Naive thymus-derived CD8-positive, alpha-beta T cell (primary cell): ENCODE measurements at regions not wholly inside any gene's neighbourhood (a gene's known extent, or its start where the extent isn't known, plus 50 kb on each side); places are given as distances from the start of the nearest gene placed in this dataset.
"Not testable (repeated sequence)": the region's sequence is repeated elsewhere in the genome, so short reads cannot be mapped to it uniquely, and the experiment has no call there.

ENCODE experiments used
- ATAC-seq, 2 donors: fragments of 150-1000 bp; cut with Tn5 transposase in 1 of 2; sonication (Bioruptor Pico), chemical (Tn5 transposase) in 1 of 2; 1 replicate in 1 of 2; 2 replicates in 1 of 2; pipeline ENCODE4 v1.10.0; 2021; ENCODE audit warnings: mild to moderate bottlenecking in 2 of 2, moderate library complexity in 2 of 2
- POLR2A ChIA-PET: fragments of 350-600 bp; sonication (Branson Sonifier 250); formaldehyde crosslinking; loops from one replicate; lab custom pipeline; 2021; ENCODE audit warnings: antibody characterized with exemption; lab: Charles Lee
- DNase-seq, 10 donors: peaks; one replicate each; pipeline versions ENCODE4 v3.0.0 to v3.0.0-alpha.2; 2020 to 2022
- H3K27ac Mint-ChIP-seq, 10 donors: one replicate each; pipeline ENCODE4 v1.8.0; 2020 to 2022; ENCODE audit warnings: mild to moderate bottlenecking in 10 of 10, mixed read lengths in 10 of 10, moderate library complexity in 4 of 10, inconsistent platforms in 1 of 10
- H3K27me3 Mint-ChIP-seq, 5 donors: one replicate each; pipeline ENCODE4 v1.8.0; 2021 to 2022; ENCODE audit warnings: mixed read lengths in 5 of 5
- H3K36me3 Mint-ChIP-seq, 3 donors: one replicate each; pipeline ENCODE4 v1.8.0; 2020 to 2022; ENCODE audit warnings: mixed read lengths in 3 of 3, mild to moderate bottlenecking in 2 of 3, inconsistent platforms in 1 of 3
- H3K4me1 Mint-ChIP-seq, 4 donors: one replicate each; pipeline ENCODE4 v1.8.0; 2021 to 2022; ENCODE audit warnings: mixed read lengths in 4 of 4
- H3K4me3 Mint-ChIP-seq, 10 donors: one replicate each; pipeline ENCODE4 v1.8.0; 2020 to 2022; ENCODE audit warnings: mild to moderate bottlenecking in 10 of 10, mixed read lengths in 10 of 10, moderate library complexity in 6 of 10, inconsistent platforms in 1 of 10
- H3K9me3 Mint-ChIP-seq, 9 donors: one replicate each; pipeline ENCODE4 v1.8.0; 2020 to 2022; ENCODE audit warnings: mixed read lengths in 9 of 9, mild to moderate bottlenecking in 3 of 9, inconsistent platforms in 1 of 9, moderate library complexity in 1 of 9

DNA sequence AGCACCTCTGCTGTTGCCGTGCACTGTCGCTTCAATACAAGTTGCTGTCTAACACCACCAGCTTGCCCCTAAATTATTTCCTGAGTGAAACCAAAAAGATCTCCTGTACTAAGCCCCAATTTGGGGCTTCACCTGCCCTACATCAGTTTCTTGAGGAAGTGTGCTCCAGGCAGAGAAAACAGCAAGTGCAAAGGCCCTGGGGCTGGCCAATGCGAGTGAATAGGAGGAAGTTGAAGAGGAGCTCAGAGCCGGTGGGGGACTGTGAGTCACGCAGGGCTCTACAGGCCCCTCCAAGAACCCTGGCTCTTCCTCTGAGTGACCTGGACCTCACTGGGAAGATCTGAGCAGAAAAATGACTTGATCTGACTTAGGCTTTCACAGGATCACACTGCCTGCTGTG, 117.2 kb downstream of the IPO8 start:
- POLR2A ChIA-PET: no interaction called here
- no peaks in the 10 kb centered on the region for H3K4me1 Mint-ChIP-seq
- no peak overlapping the region for H3K27ac Mint-ChIP-seq

DNA sequence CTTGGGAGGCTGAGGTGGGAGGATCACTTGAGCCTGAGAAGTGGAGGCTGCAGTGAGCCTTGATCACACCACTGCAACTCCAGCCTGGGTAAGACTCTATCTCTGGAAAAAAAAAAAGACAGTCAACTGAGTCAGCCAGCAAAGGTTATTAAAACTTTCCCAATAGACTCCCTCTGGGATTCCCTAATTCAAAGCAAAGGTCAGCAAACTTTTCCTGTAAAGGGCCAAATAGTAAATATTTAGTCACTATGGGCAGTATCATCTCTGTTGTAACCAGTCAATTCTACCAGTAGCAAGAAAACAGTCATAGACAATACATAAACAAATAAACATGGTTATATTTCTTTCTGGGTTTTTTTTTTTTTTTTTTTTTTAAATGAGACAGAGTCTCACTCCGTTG, 122.5 kb downstream of the IPO8 start:
- no peaks in the 10 kb centered on the region for H3K36me3 Mint-ChIP-seq
- no peaks in the 10 kb centered on the region for H3K9me3 Mint-ChIP-seq
- DNase-seq: no peak
- POLR2A ChIA-PET: no interaction called here
- no peak for ATAC-seq
- H3K27ac Mint-ChIP-seq: no peak overlapping the region
- no peaks in the 10 kb centered on the region for H3K4me1 Mint-ChIP-seq
- no peak overlapping the region for H3K4me3 Mint-ChIP-seq
- H3K27me3 Mint-ChIP-seq: peaks cover 3 to 20% (median 9%) of the 10 kb centered on the region in 5 donors

More for the DNA sequence above, 117.2 kb downstream of the IPO8 start:
- no peaks in the 10 kb centered on the region for H3K36me3 Mint-ChIP-seq
- H3K9me3 Mint-ChIP-seq: peaks cover 0 to 6% (median 0%) of the 10 kb centered on the region in 9 donors
- no peaks in the 10 kb centered on the region for H3K27me3 Mint-ChIP-seq
- DNase-seq: no peak
- ATAC-seq: no peak
- H3K4me3 Mint-ChIP-seq: no peak overlapping the region

DNA sequence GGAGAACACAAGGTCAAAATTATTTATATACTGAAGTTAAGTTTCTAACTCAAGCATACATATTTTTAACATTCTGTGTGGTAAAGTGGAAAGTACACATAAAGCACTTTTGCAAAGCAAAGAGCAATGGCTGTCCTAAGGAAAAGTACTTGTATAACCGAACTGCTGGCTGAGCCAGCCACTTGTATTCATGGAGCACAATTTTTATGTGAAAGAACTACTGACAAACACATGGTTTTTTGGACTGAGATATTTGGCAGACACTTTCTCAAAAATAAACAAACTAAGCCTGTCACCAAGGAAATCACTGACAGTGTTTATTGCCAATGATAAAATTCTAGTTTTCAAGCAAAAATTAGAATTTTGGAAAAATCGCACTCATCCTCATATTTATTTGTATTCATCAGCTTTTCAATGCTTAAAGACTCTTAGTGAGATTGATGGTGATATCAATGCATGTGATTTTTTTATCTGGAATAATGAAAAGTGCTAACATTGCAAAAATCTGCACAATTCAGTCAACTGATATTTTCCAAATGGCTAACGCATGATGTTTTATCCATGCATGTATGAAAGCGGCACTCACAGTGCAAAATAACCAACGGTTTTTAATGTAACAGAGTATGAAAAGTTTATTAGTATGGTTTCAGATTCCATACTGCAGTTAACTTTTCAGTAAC, 125.3 kb downstream of the IPO8 start:
- POLR2A ChIA-PET: no interaction called here
- Mint-ChIP-seq H3K9me3 (peaks cover 0 to 16% (median 0%) of the 10 kb centered on the region in 9 donors), H3K27ac (no peak overlapping the region), H3K4me3 (no peak overlapping the region), H3K36me3 (no peaks in the 10 kb centered on the region), H3K4me1 (no peaks in the 10 kb centered on the region), H3K27me3 (peaks cover 5 to 20% (median 11%) of the 10 kb centered on the region in 5 donors)
- DNase-seq (no peak), ATAC-seq (no peak)

DNA sequence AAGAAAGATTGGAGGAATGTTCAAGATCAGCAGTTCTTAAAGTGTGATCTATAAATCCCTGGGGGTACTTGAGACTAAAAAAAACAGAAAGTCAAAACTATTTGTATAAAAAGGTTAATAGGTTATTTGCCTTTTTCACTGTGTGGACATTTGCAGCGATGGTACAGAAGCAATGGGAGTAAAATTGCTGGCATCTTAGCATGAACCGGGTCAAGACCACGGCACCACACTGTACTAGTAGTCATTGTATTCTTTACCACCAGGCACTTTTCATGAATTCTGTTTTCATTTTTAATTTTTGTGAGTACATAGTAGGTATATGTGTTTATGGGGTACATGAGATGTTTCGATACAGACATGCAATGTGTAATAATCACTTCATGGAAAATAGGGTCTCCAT, 126.2 kb downstream of the IPO8 start:
- H3K36me3 Mint-ChIP-seq: no peaks in the 10 kb centered on the region
- no peak overlapping the region for H3K4me3 Mint-ChIP-seq
- peaks cover 0 to 16% (median 0%) of the 10 kb centered on the region in 9 donors for H3K9me3 Mint-ChIP-seq
- peaks cover 5 to 20% (median 11%) of the 10 kb centered on the region in 5 donors for H3K27me3 Mint-ChIP-seq
- no peaks in the 10 kb centered on the region for H3K4me1 Mint-ChIP-seq
- POLR2A ChIA-PET: no interaction called here
- ATAC-seq (no peak), DNase-seq (no peak)
- no peak overlapping the region for H3K27ac Mint-ChIP-seq

DNA sequence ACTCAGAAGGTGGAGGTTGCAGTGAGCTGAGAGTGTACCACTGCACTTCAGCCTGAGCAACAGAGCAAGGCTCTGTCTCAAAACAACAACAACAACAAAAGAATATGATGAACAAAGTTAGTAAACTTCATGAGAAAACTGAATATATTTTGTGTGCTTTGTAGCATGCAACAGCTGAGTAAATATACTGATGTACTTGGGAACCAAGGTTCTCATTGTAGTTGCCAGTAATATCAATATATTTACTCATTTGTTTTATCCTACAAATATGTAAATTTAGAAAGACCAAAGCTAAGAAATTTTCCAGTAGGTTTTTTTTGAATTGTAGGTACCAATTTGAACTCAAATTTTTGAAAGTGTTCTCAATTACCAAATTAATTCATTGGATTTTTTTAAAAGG, 127.2 kb downstream of the IPO8 start:
- no peaks in the 10 kb centered on the region for H3K4me1 Mint-ChIP-seq
- H3K36me3 Mint-ChIP-seq: no peaks in the 10 kb centered on the region
- ATAC-seq (no peak), DNase-seq (no peak)
- POLR2A ChIA-PET: no interaction called here
- H3K27ac Mint-ChIP-seq: no peak overlapping the region
- H3K9me3 Mint-ChIP-seq: peaks cover 0 to 16% (median 0%) of the 10 kb centered on the region in 9 donors
- no peak overlapping the region for H3K4me3 Mint-ChIP-seq
- peaks cover 5 to 20% (median 11%) of the 10 kb centered on the region in 5 donors for H3K27me3 Mint-ChIP-seq

DNA sequence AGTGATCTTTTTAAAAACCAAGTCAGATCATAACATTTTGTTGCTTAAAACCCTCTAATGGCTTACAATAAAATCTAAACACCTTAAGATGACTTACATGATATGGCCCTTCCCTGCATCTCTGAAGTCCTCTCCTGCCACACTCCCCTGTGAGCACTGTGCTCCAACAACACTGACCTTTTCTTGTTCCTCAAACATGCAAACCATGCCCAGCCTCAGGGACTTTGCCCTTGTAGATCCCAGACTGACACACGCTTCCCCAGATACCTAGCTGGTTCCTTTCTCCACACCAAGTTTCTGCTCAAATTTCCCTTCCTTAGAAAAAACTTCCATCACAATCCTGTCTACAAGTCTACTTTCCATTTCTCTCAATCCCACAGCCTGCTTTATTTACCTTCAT, 128.6 kb downstream of the IPO8 start:
- H3K9me3 Mint-ChIP-seq: peaks cover 0 to 16% (median 0%) of the 10 kb centered on the region in 9 donors
- POLR2A ChIA-PET: no interaction called here

DNA sequence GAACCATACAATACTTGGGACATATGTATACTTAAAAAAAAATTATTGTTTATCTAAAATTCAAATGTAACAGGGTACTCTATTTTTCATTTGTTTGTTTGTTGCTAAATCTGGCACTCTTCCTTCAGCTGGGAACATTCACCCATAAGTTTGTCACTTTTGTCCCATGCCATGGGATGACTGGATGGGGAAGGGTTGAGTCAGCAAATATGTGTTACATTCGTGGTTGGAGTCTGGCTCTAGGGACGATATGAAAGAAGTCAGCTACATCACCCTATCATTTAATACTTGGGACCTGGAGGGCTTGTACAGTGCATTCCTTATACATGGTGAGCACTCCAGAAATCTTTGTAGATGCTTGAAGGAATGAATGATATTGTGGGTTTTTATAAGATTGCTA, 131.3 kb downstream of the IPO8 start:
- ATAC-seq: no peak
- peaks cover 0 to 16% (median 0%) of the 10 kb centered on the region in 3 donors for H3K36me3 Mint-ChIP-seq
- POLR2A ChIA-PET: no interaction called here
- no peaks in the 10 kb centered on the region for H3K4me1 Mint-ChIP-seq
- H3K4me3 Mint-ChIP-seq: no peak overlapping the region
- peaks cover 0 to 16% (median 2%) of the 10 kb centered on the region in 5 donors for H3K27me3 Mint-ChIP-seq
- H3K9me3 Mint-ChIP-seq: peaks cover 2 to 35% (median 12%) of the 10 kb centered on the region in 9 donors
- no peak for DNase-seq
- no peak overlapping the region for H3K27ac Mint-ChIP-seq

More for the DNA sequence above, 128.6 kb downstream of the IPO8 start:
- no peaks in the 10 kb centered on the region for H3K36me3 Mint-ChIP-seq
- H3K4me1 Mint-ChIP-seq: no peaks in the 10 kb centered on the region
- ATAC-seq (no peak), DNase-seq (no peak)
- peaks cover 3 to 20% (median 11%) of the 10 kb centered on the region in 5 donors for H3K27me3 Mint-ChIP-seq
- no peak overlapping the region for H3K4me3 Mint-ChIP-seq
- no peak overlapping the region for H3K27ac Mint-ChIP-seq

DNA sequence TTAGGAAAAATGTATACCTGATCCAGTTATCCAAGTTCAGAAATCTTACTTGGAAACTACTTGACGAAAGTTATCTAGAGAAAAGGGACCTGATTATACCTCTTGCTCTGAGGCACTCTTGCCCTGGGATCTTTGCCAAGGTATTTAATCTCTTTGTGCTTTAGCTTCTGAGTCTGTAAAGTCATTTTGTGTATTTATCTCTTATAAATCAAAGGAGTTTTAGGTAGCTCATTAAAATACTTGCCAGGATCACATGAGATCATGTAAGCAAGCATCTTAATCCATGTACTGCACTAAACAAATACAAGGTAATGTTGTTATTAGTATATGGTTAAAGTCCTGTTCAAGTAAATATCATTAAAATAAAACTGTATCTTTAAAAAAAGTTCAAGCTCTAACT, 147.5 kb downstream of the IPO8 start:
- no peaks in the 10 kb centered on the region for H3K4me1 Mint-ChIP-seq
- DNase-seq: no peak
- no peak overlapping the region for H3K4me3 Mint-ChIP-seq
- H3K27ac Mint-ChIP-seq: no peak overlapping the region
- peaks cover under 1 to 27% (median 12%) of the 10 kb centered on the region in 9 donors for H3K9me3 Mint-ChIP-seq
- peaks cover 9 to 34% (median 16%) of the 10 kb centered on the region in 5 donors for H3K27me3 Mint-ChIP-seq
- H3K36me3 Mint-ChIP-seq: peaks cover 0 to 4% (median 0%) of the 10 kb centered on the region in 3 donors
- POLR2A ChIA-PET: no interaction called here
- no peak for ATAC-seq

DNA sequence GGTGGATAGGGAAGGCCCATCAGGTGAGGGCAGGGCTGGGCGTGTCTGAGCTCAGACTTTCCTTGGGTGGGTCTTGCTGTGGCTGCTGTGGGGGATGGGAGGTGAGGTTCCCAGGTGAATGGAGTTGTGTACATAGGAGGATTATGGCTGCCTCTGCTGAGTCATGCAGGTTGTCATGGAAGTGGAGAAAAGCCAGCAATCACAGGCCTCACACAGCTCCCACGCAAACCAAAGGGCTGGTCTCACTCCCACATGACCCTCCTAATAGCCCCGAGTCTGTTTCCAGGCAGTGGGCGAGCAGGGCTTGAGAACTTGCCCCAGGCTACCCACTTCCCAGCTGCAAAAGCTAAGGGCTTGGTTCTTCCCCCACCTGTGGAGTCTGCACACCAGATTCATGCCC, 149.5 kb downstream of the IPO8 start:
- DNase-seq (no peak), ATAC-seq (no peak)
- Mint-ChIP-seq H3K27me3 (peaks cover 4 to 23% (median 10%) of the 10 kb centered on the region in 5 donors), H3K4me3 (no peak overlapping the region), H3K4me1 (no peaks in the 10 kb centered on the region), H3K36me3 (peaks cover 0 to 4% (median 0%) of the 10 kb centered on the region in 3 donors), H3K9me3 (peaks cover 8 to 48% (median 26%) of the 10 kb centered on the region in 9 donors), H3K27ac (no peak overlapping the region)
- POLR2A ChIA-PET: no interaction called here

DNA sequence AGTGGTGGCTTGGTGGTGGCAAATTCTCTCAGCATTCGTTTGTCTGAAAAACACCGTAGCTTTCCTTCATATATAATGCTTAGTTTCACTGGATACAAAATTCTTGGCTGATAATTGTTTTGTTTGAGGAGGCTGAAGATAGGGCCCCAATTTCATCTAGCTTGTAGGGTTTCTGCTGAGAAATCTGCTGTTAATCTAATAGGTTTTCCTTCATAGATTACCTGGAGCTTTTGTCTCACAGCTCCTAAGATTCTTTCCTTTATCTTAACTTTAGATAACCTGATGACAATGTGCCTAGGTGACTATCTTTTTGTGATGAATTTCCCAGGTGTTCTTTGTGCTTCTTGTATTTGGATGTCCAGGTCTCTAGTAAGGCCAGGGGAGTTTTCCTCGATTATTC, 151.0 kb downstream of the IPO8 start:
- ATAC-seq, H3K36me3 Mint-ChIP-seq, H3K4me3 Mint-ChIP-seq, DNase-seq, H3K27ac Mint-ChIP-seq, H3K4me1 Mint-ChIP-seq, POLR2A ChIA-PET: not testable (repeated sequence)
- Mint-ChIP-seq H3K27me3 (peaks cover 4 to 23% (median 8%) of the 10 kb centered on the region in 5 donors), H3K9me3 (peaks cover 16 to 55% (median 33%) of the 10 kb centered on the region in 9 donors)

DNA sequence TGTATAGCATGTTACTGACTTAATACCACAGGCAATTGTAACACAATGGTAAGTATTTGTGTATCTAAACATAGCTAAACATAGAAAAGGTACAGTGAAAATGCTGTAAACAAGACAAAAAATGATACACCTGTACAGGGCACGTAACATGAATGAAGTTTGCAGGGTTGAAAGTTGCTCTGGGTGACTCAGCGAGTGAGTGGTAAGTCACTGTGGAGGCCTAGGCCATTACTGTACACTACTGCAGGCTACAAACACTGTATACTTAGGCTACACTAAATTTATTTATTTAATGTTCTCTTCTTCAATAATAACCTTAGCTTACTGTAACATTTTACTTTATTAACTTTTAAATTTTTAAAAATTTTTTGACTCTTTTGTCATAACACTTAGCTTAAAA, 158.4 kb downstream of the IPO8 start:
- Mint-ChIP-seq H3K36me3 (no peaks in the 10 kb centered on the region), H3K27ac (no peak overlapping the region)

DNA sequence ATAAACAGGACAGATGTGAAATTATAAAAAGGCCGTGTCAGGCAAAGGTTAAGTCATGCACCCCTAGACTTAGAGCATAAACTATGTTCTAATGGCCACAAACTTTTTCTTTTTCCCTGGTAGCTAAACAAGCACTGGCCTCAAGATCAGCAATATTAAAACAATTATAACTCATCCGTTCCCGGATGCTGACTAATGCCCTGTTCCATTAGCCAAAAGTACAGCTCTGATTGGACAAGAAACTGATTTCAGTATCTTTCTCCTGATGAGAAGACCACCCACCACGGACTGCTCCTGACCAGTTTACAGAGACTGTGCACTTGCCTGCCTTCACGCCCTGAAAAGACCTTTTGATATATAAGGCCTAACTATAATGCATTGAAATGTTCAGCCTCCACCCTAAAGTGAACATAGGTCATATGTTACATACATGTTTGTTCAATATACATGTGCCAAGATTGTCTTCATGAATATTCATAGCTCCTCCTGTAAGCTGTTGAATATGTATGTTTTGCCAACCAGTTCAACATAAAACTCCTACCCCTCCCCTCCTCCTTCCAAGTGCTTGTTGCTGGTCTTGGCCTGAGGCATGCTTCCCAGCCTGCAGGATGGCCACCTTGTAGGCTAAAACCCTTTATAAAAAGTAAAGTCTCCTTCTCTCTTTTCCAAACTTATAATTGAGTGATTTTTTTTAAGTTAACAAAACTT, 162.0 kb downstream of the IPO8 start:
- Mint-ChIP-seq H3K4me1 (no peaks in the 10 kb centered on the region), H3K27me3 (peaks cover 0 to 14% (median 3%) of the 10 kb centered on the region in 5 donors)

More for the DNA sequence above, 158.4 kb downstream of the IPO8 start:
- ATAC-seq (no peak), DNase-seq (no peak)
- Mint-ChIP-seq H3K27me3 (peaks cover 0 to 14% (median 3%) of the 10 kb centered on the region in 5 donors), H3K4me3 (no peak overlapping the region), H3K4me1 (no peaks in the 10 kb centered on the region), H3K9me3 (peaks cover 13 to 25% (median 14%) of the 10 kb centered on the region in 9 donors)
- POLR2A ChIA-PET: no interaction called here

More for the DNA sequence above, 162.0 kb downstream of the IPO8 start:
- Mint-ChIP-seq H3K36me3 (no peaks in the 10 kb centered on the region), H3K27ac (no peak overlapping the region), H3K9me3 (no peaks in the 10 kb centered on the region), H3K4me3 (no peak overlapping the region)
- DNase-seq (no peak), ATAC-seq (no peak)
- POLR2A ChIA-PET: no interaction called here
